ENCODE measurements at regions not wholly inside any gene's neighbourhood (a gene's known extent, or its start where the extent isn't known, plus 50 kb on each side); places are given as distances from the start of the nearest gene placed in this dataset.

DNA sequence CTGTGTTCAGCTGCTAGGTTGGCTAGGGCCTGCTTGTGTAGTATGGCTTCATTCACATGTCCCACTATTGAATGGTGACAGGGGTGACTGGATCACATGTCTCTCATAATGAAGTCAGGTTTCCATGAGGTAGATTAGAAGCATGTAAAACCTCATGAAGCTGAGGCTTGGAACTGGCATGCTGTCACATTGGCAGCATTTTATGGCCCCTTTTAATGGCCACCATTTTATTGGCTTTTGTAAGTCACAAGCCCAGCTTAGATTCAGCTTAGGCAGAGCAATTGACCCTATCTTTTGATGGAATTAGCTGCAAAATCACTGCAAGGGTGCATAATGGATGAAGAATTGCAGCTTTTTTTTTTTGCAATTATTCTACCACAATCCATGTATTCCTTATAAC is 583.5 kb downstream of the MED13L start:
- DNase-seq, result no peak

DNA sequence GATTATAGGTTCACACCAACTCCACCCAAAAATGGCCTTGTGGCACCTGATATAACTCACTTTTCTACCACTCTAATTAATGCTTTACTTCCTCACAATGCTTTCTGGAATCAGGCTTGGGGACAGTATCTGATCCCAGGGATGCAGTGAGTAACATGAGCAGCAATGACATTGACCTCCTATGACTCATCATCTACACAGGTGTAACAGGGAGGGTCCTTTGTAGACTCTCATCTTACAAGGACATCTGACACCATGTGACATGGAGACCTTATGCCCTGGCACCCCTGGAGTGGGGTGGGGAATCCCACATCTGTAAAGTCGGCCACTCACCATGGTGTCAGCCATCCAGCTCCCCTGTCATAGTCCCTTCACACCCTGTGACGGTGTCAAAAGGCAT is 586.4 kb downstream of the MED13L start:
- no peak for DNase-seq

DNA sequence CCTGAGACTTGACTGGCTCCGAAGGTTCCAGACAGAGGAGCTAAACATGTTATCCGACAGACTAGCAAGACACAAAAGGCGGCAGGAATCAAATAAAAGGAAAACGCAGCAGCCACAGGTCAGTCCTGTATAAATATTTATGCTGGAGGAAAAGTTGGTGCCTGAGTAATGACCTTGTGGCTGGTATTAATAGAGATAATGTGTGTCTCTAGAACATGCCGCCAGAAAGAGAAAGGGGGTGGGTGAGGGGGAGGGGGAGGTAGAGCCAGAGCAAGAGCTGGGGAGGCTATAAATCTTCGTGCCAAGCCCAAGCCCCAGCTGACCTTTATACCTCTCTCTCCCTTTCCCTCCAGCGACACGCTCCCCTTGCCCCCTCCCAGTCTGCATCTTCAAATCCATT is 590.4 kb downstream of the MED13L start:
- no peak for DNase-seq

DNA sequence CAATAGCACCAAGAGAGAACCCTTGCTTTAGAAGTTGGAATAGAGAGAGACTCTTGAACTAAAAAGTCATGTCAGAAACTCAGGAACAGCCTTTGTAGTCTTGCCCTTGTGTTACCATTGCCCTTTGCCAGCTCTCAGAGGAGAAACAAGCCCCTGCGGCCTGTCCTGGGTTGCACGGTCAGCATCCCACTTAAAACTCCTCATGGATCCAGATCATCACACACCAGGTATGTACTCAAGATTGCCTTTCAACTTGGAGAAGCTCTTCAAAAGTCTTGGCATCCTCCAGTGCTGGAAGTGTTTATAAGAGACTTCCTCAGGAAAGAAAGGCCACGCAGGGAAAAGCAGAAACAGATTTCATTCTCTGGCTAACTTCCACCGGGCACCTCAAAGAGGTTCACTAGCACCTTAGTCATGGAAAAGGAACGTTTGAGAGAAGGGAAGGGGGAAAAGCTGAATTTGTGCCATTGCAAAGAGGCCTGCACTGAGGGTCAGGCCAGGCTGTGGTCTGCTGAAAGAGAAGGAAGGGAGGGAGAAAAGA is 594.2 kb downstream of the MED13L start:
- DNase-seq, result no peak

DNA sequence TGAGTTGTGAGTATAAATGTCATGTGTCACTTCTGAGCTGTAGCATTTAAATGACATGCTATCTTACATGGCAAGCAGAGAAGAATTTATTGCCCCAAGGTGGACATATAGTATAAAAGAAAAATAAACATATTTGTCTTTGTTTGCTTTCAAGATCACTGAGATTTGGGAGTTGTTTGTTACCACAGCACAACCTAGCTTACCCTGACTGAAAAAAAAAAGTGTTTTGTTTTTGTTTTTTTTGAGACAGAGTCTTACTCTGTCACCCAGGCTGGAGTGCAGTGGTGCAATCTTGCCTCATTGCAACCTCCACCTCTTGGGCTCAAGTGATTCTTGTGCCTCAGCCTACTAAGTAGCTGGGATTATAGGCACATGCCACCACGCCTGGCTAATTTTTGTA is 596.5 kb downstream of the MED13L start:
- no peak for DNase-seq

DNA sequence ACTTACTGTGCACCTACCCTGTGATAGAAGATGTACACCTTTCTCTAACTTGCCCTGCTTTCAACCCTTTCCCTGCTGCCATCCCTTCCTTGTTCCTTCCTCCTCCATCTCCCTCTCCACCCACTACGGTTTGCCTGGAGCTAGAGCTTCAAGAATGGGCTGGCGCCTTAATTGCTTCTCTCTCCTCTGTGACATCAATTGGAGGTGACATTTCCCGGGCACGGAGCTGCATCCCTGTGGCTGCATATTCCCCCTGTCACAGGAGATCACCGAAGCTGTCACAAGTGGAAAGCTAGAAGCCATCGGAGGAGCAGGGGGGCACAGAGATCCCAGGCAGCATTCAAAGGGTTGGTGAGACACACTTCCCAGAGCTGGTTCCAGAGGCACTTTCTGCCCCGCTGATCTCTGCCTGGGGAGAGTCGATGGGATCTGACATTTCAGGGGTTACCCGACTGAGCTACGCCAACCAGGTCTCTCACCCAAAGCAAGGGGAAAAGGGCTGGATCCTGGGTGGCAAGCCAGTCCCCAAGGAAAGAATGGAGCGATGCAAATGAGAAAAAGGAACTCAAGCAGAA is 604.9 kb downstream of the MED13L start:
- no peak for DNase-seq

DNA sequence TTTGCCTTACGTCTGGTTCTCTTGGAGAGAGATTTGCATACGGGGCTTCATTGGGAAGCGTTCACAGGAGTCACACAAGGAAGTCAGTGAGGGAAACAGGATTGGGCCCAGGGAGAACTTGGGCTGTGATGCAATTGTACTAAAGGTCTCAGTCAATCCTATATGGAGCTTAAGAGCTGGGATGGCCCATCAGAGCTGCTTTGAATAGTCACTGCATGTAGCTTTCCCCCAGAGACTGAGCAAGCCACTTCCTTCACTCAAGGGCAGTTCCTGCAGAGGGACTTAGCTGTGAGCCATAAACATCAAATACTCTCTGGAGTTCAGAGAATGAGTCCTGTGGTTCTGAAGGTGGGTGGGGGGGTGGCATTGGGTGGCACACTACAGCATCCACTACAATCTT is 605.4 kb downstream of the MED13L start:
- no peak for DNase-seq

DNA sequence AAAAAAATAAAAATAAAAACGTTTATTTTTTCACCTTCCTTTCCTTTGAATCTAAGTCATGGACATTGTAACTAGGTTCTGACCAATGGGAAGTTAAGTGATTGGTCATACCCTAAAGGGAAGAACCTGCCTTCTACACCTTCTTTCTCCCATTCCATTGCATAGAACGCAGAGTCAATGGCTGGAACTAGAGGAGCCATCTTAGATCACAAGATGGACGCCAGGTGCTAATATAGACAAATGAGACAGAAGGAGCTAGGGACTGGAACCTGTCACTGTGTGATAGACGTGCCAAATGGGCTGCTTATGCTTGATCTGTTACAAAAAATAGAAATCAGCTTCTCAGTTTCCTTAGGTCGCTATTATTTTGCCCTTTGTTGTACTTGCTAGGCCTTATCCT is 606.6 kb downstream of the MED13L start:
- no peak for DNase-seq

DNA sequence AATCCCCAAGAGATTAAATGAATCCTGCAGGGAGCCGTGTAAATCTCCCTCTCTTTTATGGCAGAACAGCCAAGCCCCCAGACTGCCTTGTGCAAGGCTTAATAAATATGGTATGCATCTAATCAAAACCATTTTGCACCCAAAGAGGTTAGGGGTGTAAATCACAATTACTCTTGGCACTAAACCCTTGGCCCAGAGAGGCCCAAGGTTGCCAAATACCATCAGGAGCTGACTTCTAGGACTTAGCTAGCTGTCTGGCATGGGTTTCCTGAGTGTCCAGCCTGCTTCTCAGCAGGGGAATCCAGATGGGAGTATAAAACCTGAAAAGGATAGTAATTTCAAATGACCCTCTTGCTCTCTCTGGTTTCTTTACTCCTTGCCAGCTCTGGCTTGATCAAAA is 610.4 kb downstream of the MED13L start:
- no peak for DNase-seq

DNA sequence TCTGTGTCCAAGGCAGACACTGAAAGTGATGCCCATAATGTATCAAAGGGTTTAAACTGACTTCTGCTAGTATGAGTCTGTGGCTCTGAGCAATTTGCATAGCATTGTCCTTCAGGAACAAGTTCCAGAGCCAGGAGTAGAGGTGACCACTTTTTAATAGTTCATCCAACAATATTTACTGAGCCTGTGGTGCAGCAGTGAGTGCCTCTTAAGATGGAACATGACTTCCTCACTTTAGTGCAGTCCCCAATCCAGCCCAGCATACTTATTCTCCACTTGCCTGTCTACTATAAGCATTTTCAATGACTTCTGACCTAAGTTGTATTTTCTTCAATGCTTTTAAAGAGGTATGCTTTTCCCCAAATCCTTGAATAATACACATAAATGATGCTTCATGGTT is 611.3 kb downstream of the MED13L start:
- no peak for DNase-seq

DNA sequence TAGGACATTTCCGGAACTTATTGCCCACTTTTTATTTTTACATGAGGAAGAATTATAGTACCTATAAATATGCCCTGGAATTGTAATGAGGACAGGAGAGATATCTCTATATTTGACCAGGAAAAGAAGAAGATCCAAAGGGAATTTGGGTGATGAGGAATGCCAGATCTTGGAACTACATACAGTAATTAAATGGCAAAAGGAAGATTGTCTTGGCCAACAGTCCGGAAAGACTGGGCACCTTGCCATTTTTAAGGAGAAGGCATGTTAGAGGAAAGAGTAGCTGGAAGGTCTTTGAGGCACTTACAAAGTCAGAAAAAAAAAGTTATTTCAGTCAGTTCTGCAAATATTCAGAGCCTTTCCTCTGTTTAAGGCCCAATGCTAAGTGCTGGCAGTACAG is 616.4 kb downstream of the MED13L start:
- no peak for DNase-seq

DNA sequence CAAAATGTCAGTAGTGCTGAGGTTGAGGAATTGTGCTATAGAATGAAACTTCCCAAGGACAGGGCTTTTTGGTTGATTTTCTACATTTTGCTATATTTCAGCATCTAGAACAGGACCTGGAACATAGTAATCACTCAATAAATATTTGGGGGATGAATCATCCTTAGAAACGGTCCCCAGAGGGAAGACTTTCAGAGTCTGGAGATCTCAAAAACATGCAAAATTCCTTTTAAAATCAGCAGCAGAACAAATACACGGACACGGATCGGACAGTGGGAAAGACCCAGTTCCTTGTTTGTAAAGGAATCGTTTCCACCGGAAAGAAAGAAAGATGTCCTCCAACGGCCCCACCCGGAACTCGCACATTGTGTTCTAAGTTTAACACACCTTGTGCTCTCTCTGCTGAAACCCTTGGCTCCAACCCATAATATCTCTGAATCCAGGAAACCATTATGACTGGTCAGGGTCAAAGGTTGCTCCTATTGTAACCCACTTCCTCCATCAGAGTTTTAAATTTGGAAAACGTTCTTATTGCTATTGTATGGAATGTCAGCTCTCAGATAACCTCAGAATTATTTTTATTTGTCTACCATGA is 617.2 kb downstream of the MED13L start:
- no peak for DNase-seq

DNA sequence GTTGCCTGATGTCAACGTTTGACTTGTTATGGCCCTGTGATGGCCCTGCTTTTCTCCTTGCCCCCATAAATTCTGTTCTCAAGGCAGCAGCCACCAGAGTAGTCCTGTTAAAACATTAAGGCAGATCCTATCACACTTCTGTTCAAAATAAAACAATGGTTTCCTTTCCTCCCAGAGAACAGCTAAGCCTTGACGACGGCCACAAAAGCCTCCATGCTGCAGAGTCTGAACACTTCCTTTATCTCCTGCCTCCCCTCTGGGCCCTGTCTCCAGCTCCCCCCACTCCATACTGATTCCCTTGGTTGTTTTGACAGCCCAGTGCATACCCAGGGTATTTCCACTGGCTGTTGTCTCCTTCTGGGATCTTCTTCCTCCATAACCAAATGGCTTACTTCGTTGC is 618.1 kb downstream of the MED13L start:
- no peak for DNase-seq

DNA sequence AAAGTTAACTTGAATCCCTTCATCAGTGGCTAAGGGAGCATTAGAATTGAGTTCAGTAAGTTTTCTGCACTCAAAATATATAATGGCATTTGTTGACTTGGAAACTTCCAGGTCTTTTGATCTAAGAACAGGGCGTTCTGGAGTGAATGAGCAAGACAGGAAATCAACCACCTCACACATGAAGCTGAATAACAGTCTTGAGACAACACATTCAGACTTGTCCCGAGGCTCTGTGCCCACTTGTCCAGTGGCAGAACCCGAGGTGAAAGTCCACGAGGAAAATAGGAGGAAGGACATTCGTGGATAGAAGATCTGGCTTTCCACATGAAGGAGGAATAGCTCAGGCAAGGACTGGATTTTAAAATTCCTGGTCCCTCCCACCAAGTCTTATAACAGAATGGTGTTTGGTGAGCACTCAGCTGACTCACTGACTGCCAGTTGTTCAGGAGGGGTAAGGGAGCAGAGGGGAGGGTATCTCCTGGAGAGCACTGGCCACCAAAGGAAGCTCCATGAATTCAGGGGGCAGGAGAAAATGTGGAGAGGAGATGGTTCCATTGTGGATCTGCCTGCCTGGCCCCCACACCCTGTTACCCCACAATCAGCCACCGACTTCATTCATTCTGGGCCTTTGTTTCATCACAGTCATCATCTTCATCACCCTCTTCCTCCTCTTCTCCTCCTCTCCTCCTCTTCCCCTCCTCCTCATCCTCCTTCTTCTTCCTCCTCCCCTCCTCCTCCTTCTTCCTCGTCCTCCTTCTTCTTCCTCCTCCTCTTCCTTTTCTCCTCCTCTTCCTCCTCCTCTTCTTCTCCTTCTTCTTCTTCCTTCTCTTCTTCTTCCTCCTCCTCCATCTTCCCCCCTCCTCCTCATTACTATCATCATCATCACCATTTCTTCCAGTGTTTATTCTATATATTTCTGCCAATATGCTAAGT is 620.1 kb downstream of the MED13L start:
- DNase-seq, result no peak

DNA sequence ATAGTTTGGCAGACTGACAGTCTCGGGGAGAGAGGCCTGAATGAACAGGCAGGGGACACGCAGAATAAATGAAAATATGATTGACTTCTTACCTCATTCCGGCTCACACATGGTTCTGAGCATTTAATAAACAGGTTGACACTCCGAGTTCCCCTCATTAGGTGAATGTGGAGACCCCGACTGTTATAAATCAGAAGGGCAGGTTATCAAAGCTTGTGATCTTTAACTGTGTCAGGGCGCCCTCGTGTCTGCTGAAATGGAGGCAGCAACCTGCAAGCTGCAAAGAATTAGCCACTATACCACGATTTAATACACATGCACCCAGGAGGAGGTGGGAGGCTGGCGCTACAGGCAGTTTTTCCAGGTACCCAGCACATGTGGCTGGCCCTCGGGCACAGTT is 627.5 kb downstream of the MED13L start:
- no peak for DNase-seq

DNA sequence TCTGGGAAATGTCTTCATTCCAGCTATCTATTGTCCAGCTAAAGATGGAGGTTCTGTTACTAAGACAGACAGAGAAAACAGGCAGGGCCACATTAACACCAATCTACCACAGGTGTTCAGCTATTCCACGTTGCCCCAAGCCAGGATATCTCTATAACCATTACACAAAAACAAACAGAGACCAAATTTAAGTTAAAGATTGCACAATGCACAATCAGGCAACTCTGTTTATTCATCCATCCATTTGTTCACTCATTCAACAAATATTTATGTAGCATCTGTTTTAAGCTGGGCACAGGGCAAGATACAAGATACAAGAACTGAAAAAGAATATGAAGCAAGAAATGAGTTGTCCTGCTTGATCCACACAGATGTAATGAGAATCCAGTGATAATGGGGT is 629.0 kb downstream of the MED13L start:
- DNase-seq, result no peak

DNA sequence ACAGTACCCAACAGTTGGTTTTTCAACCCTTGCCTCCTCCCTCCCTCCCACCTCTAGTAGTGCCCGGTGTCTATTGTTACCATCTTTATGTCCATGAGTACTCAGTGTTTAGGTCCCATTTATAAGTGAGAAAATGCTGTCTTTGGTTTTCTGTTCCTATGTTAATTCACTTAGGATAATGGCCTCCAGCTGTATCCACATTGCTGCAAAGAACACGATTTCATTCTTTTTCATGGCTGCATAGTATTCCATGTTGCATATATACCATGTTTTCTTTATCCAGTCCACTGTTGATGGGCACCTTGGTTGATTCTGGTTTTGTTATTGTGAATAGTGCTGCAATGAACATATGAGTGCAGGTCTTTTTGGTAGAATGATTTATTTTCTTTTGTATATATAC is 631.3 kb downstream of the MED13L start:
- DNase-seq, result no peak

DNA sequence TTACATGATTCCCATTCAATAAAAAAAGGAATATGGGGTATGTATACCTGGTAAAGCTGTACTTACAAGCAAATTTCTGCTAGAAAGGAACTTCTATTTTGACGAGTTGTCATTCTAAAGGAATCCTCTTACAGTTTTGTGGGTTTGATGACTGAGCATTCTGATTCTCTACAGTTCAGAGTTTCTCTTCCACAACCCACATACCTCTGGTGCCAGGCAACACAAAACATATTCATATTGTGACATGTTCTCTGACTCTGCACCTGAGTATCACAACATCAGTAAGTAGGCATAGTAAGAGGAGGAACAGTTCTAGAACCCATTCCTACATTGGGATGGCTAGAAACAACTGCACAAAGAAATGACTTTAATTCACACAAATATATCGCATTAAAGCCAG is 636.6 kb downstream of the MED13L start:
- DNase-seq, result no peak

DNA sequence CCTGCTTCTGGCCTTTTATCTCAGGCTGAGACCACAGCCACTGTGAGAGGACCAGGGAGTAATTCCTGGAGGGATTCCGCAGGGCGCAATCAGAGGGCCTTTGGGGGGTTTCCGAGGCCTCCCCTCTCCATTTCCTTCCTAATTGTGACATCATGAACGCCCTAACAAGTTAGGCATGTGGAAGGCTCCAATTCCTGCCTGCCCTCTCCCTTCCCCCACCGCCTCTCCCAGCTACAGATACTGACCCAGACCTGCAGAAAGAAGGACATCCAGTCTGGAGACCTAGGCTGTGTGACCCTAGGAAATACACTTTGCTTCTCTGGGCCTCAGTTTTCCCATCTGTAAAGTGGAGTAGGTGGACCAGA is 637.9 kb downstream of the MED13L start:
- DNase-seq, result no peak

DNA sequence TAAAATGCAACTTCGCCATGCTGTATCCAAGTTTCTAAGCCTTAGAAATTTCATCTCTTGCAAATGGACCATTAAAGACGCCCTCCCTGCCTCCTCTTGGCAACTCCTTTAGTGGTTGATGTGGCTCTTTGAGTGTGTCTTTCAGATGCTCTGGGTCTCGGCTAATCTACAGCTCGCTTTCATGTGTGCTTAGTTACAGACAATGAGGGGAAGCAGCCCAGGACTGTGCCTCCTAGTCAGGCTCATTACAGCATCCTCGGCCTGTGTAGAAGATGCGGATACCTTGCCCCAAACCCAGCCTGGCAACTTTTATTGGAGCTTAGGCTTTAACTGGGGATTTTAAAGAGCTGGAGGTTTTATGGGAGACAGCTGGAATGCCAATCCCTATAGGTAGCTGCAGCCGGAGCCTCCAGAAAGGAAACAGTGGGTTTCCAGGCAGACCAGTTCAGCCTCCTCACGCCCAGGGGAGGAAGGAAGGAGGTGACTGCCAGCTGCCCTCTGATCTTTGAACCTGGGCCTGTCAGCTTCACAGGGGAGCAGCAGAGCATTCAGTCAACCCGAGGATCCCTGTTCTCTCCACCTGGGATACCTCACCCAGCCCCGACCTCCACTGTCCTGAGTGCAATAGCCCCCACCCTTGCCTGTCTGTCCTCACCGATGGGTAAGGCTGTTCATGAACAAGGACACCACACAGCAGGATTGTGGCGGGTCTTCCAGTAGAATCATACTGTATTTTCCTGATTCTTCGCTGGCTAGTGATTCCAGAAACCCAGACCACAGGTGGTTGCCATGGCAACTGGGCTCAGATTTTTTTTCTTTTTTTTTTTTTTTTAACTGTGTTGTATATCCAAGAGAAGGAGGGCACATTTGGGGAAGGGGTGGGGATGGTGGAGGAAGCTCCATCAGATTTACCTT is 638.5 kb downstream of the MED13L start:
- no peak for DNase-seq

DNA sequence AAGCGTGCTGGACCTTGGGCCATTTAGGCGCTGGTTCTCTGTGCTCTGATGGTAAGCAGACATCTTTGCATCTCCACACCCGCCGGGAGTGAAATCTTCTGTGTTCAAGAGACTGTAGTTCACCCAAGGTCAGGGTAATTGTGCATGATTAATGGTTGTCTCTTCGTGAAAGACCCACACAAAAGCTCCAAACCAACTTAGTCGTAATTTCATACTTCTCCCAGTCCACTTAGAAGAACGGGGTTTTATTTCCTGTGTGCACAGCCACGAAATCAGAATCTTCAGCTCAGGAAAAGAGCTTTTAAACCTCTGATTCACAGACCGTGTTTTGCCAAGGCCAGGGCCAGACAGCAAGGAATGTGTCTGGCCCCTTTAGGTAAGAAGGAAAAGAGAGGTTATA is 640.9 kb downstream of the MED13L start:
- no peak for DNase-seq

DNA sequence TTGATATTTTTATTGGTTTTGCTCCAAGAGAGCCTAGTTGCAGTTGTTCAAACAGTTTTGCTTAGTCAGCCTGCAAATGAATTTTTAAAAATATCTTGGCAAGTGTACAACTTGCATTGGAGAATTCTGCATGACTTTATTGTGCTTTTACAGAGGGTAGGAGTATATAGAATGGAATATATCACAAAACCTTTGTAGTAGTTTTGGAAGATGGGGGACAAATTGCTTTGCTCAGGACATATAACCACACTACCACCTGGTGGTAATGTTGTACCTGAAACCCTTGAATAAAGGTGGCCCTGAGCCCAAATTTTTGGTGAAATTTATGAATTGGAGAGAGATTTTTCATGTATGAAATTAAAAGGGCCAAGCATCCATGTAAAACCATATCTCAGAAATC is 645.2 kb downstream of the MED13L start:
- no peak for DNase-seq

DNA sequence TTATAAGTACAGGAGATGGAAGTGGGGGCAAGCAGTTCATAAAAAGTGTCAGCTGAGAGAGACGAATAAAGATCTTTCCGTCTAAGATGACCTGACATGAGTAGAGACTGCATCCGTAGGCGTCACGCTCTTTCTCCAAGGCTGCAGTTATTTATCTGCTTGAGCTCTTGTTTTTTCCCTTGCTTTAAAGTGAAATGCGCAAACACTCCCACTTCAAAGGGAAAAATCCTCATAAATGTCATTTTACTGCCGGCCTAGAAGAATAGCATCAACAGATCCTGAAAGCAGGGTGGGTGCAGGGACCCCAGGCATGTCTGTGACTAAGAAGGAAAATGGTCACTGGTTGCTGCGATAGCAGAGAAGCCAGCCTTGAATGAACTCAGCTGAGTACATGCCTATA is 647.4 kb downstream of the MED13L start:
- DNase-seq, result no peak

Measured in NCI-H2107 (cell line).